ENCODE measurements at regions not wholly inside any gene's neighbourhood (a gene's known extent, or its start where the extent isn't known, plus 50 kb on each side); places are given as distances from the start of the nearest gene placed in this dataset.
"Not testable (repeated sequence)": the region's sequence is repeated elsewhere in the genome, so short reads cannot be mapped to it uniquely, and the experiment has no call there.

DNA sequence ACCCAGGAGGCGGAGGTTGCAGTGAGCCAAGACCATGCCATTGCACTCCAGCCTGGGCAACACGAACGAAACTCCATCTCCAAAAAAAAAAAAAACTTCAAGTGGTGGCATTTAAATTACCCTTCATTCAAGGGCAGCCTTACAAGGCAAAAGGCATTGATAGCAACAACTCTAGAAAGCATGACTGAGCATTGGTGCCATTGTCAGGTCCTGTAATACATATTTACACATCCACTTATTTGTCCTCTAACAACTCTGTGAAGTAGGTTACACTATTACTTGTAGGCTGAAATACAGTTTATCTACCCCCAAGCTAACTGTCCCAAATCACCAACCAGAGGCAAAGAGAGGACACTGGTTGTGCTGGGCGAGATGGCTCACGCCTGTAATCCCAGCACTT is 52.7 kb upstream of the LARP1 start:
- ChIA-PET CTCF (no interaction called here), RAD21 (ENCODE audit: low non-redundant PET in 1 of 2, low total read pairs in 2 of 2, uncharacterized antibody in 2 of 2, unreplicated experiment in 2 of 2) (no interaction called here), POLR2A (no interaction called here)
- intact Hi-C loops (cut with micrococcal nuclease), result no loop called here
- H4K20me1 ChIP-seq (ENCODE audit: insufficient read depth), result no peaks in the 10 kb centered on the region
- H3K4me2 ChIP-seq (ENCODE audit: low read length), result peak overlapping the region; percentile 54; the same call in 1 of the 2 replicates
- TF ChIP-seq CEBPB (IDR thresholded peaks at IDR 0.05; ENCODE audit: low read depth) (no peak), SRF (IDR thresholded peaks at IDR 0.05; ENCODE audit: low read depth) (no peak), YY1 (IDR thresholded peaks at IDR 0.05; ENCODE audit: extremely low read depth, insufficient replicate concordance, low read depth, low read length) (no peak), TCF7L2 (IDR thresholded peaks at IDR 0.05; ENCODE audit: borderline replicate concordance, extremely low read depth, insufficient read depth, insufficient read length) (no peak), ZNF274 (IDR thresholded peaks at IDR 0.05; ENCODE audit: low read depth, low read length) (no peak), JUND (IDR thresholded peaks at IDR 0.05) (no peak), CBX3 (IDR thresholded peaks at IDR 0.05; ENCODE audit: low read depth) (no peak), FOSL1 (IDR thresholded peaks at IDR 0.05; ENCODE audit: low read depth) (no peak), POLR2AphosphoS5 (IDR thresholded peaks at IDR 0.05; ENCODE audit: low read depth, low read length) (no peak), ZFX (IDR thresholded peaks at IDR 0.05) (no peak)
- TF ChIP-seq, protein P1, sequence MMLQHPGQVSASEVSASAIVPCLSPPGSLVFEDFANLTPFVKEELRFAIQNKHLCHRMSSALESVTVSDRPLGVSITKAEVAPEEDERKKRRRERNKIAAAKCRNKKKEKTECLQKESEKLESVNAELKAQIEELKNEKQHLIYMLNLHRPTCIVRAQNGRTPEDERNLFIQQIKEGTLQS (IDR thresholded peaks at IDR 0.05), result no peak
- H3K9ac ChIP-seq (ENCODE audit: low read length), result no peak overlapping the region
- H3K27ac ChIP-seq (ENCODE audit: low read depth, low read length), result no peak overlapping the region
- no peaks in the 10 kb centered on the region for H3K9me3 ChIP-seq (ENCODE audit: control insufficient read depth in 1 of 2, insufficient read depth in 1 of 2, low read depth in 1 of 2, low read length in 2 of 2)
- DNase-seq (ENCODE audit: low read depth, low spot score) (no peak), ATAC-seq (no peak)
- no peaks in the 10 kb centered on the region for H3K27me3 ChIP-seq (ENCODE audit: insufficient read depth, low read length)
- peaks cover 21 to 28% of the 10 kb centered on the region in 2 experiments for H3K4me1 ChIP-seq (ENCODE audit: control insufficient read depth in 1 of 2, insufficient read depth in 2 of 2, low read length in 2 of 2)
- no peaks in the 10 kb centered on the region for H3K36me3 ChIP-seq (ENCODE audit: control insufficient read depth in 1 of 2, insufficient read depth in 2 of 2, low read length in 2 of 2)
- H3K4me3 ChIP-seq (replicated peaks in 1 of 2; ENCODE audit: low read depth in 1 of 2, low read length in 2 of 2), result no peak overlapping the region
- BruUV-seq (replicated peaks), result no TSS peak
- H2AFZ ChIP-seq (ENCODE audit: low read depth, low read length, poor library complexity, severe bottlenecking), result no peak overlapping the region
- no peaks in the 10 kb centered on the region for H3K9me2 ChIP-seq (ENCODE audit: insufficient read depth)
- no peaks in the 10 kb centered on the region for H3K79me2 ChIP-seq (ENCODE audit: insufficient read depth, low read length)

- H4K20me1 ChIP-seq (ENCODE audit: insufficient read depth); RAD21 ChIA-PET (ENCODE audit: low non-redundant PET in 1 of 2, low total read pairs in 2 of 2, uncharacterized antibody in 2 of 2, unreplicated experiment in 2 of 2); H3K27ac ChIP-seq (ENCODE audit: low read depth, low read length); H3K9me2 ChIP-seq (ENCODE audit: insufficient read depth); H3K9me3 ChIP-seq (ENCODE audit: control insufficient read depth in 1 of 2, insufficient read depth in 1 of 2, low read depth in 1 of 2, low read length in 2 of 2); CTCF ChIA-PET; H3K4me3 ChIP-seq (replicated peaks in 1 of 2; ENCODE audit: low read depth in 1 of 2, low read length in 2 of 2); H3K79me2 ChIP-seq (ENCODE audit: insufficient read depth, low read length); H3K36me3 ChIP-seq (ENCODE audit: control insufficient read depth in 1 of 2, insufficient read depth in 2 of 2, low read length in 2 of 2); DNase-seq (ENCODE audit: low read depth, low spot score); H3K27me3 ChIP-seq (ENCODE audit: insufficient read depth, low read length); intact Hi-C loops (cut with micrococcal nuclease); H3K9ac ChIP-seq (ENCODE audit: low read length); H2AFZ ChIP-seq (ENCODE audit: low read depth, low read length, poor library complexity, severe bottlenecking); BruUV-seq (replicated peaks): not testable (repeated sequence)
- POLR2A ChIA-PET, result interaction anchor here (1.3 kb wide), 1 partner anchor 11 kb away, joined by 4 read pairs; no protein-coding TSS in a partner anchor
- peak; percentile 84 for ATAC-seq
- H3K4me2 ChIP-seq (ENCODE audit: low read length), result peak overlapping the region; percentile 54
- TF ChIP-seq CBX3 (IDR thresholded peaks at IDR 0.05; ENCODE audit: low read depth) (0 out of 2 replicates have a peak, but pooled peaks have one; percentile 10), FOSL1 (IDR thresholded peaks at IDR 0.05; ENCODE audit: low read depth) (peak; percentile 40), TCF7L2 (IDR thresholded peaks at IDR 0.05; ENCODE audit: borderline replicate concordance, extremely low read depth, insufficient read depth, insufficient read length) (peak; percentile 43), MAX (IDR thresholded peaks at IDR 0.05) (peak; percentile 27; the same call in 1 of the 2 replicates)
- H3K4me1 ChIP-seq (ENCODE audit: control insufficient read depth in 1 of 2, insufficient read depth in 2 of 2, low read length in 2 of 2), result peaks cover 21 to 28% of the 10 kb centered on the region in 2 experiments
Observed at GRCh38 chr5:154701725-154702124, 53.5 kb upstream of the LARP1 start.
